NCI-H524 (cell line): ENCODE measurements at regions not wholly inside any gene's neighbourhood (a gene's known extent, or its start where the extent isn't known, plus 50 kb on each side); places are given as distances from the start of the nearest gene placed in this dataset.
A peak's percentile ranks its signal among the peaks of the same experiment; 100 is the strongest.
"Not testable (repeated sequence)": the region's sequence is repeated elsewhere in the genome, so short reads cannot be mapped to it uniquely, and the experiment has no call there.

ENCODE experiments used
- DNase-seq, 2 experiments: peaks; one replicate each; lab custom pipeline; 2025; lab: John Stamatoyannopoulos, UW

- DNase-seq: no peak
These were observed 149.2 kb downstream of the MIAT start for GRCh38 chr22:26806445-26807175.

DNA sequence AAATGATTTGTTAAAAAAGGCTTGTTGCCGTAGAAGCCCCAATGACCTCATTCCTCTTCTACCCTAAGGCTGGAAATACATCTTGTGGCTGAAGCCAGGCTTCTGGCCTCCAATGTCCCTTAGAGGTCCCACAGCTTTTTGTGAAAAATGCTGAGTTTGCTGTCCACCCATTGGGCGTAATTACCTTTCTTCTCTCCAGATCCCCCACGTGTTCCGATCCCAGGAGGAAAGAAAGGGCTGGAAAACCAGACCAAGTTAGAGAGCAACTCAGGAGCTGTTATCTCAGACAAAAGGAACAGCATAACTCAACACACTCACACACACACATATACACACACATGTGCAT lies 154.2 kb downstream of the MIAT start:
- no peak for DNase-seq

GRCh38 chr22:26812731-26813130 lies 155.3 kb downstream of the MIAT start:
- no peak for DNase-seq

DNA sequence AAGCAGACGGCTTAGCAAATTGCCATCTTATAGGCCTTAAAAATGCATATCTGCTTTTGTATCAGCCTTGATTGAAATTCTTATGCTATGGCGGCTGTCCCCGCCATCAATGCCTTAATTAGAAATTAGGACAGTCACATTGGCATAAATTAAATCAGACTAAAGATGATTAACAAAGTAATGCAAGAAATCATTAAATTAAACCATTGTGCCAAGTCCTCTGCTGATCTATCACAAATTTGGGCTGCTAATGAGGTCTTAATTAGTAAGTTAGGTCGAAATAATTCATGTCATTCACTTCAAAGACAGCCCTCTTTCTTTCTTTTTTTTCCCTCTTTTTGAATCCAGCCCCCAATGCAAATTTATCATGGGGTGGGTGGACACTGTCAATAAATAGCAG lies 159.3 kb downstream of the MIAT start:
- no peak for DNase-seq

- no peak for DNase-seq
These were observed 160.5 kb downstream of the MIAT start for GRCh38 chr22:26817926-26818325.

GRCh38 chr22:26821854-26822253 lies 164.5 kb downstream of the MIAT start:
- DNase-seq: no peak

DNA sequence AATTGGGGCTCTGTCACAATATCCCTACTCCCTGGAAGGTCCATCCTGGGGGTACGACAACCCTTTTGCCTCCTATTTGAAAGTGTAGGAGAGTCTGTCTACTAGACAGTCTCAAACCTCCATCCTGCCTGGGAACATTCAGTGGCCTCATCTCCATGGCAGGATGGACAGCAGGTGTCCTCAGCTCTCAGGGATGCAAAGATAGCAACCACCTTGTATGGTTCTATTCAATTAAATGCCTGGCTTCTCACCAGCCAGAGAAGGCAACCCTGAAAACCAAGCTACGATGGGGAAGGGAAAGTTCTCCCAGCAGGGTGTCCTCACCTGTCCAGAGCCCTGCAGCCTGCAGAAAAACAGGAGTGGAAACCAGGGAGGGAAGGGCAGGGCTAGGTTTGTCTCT lies 164.9 kb downstream of the MIAT start:
- peak in 1 of 2 experiments; percentile 18 for DNase-seq

DNA sequence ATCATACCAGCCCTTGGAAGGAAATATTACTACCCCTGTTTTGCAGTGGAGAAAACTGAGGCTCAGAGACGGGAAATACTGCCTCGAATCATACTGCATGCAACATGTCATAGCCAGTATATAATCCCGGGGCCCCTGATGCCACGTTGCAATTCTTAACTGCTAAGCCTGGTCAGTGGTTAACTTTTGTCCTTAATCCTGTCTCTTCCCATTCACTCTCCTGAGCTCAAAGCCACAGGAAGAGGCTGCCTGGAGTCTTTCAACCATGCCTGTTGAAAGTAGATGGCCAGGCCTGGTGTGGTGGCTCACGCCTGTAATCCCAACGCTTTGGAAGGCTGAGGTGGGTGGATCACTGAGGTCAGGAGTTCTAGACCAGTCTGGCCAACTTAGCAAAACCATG lies 166.6 kb downstream of the MIAT start:
- DNase-seq: no peak

DNA sequence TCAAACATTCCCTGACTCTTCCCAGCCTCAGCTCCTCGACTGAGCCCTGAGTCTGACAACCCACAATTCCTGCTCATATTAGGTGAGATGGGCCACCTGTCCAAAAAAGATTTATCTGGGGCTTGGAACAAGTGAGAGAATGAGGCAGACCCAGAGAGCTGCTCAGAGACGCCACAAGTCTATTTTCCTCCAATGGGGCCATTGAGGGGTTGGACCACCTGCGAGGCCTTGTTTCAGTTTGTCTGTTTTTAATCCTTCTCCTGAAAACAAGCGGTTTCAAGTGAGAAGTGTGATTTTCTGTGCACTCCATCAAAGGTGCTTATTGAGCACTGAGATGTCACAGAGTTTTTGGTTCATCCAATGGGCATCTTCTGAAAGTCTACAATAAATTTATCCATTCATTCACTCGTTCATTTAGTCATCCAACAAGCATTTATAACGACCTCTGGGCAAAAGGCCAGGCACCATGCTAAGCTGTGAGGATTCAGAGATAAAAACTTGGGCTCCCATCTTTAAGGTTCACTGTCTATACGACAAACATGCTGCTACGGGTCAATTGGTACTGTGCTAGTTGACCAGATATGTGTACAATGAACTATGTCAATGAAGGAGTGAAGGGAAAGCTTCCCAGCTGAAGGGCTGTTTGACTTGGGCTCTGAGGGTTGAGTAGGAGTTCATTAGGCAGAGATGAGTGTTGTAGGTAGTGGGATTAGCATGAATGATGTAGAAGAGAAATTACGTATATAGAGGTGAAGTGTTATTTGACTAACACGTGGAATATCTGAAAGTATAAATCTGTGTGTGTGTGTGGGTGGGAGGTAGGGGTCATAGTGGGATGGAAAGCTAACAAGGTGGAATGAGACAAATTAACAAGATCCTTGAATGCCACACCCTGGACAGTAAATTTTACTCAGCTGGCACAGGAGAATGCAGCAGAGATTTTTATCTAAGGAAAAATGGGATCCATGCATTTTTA lies 168.9 kb downstream of the MIAT start:
- no peak for DNase-seq

GRCh38 chr22:26827611-26828010 lies 170.2 kb downstream of the MIAT start:
- no peak for DNase-seq

DNA sequence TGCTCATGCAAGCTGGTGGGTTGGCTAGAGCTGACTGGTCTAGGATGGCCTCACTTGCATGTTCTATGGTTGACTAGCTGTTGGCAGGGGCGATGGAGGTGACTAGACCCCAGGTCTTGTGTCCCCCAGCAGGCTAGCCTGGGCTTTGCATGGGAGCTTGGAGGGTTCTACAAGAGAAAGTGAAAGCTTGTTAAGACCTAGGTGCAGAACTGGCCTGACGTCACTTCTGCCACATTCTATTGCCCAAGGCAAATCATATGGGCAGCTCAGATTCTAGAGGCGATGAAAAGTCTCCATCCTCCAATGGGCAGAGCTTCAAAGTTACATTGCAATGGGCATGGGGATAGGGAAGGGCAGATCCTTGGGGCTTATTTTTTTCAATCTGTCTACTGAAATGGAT lies 170.9 kb downstream of the MIAT start:
- no peak for DNase-seq

DNA sequence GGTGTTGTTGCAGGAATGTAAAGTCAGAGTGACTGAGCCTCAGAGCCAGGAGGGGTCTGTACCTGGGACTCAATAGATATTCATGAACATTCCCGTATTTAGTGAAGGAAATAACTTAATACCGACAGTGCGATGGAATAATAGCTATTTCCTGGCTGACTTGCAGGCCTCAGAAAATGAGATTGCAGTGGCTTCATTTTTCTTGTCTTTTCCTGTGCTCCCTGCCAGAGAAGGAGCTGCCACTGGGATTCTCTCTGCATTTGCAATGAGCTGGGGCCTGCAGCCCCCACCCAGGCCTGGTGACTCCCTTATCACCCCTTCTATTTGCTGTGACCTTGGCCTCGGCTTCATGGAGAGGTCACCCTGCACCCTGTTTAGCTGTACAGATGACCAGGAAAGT lies 173.4 kb downstream of the MIAT start:
- DNase-seq: no peak

GRCh38 chr22:26835023-26835422 lies 177.6 kb downstream of the MIAT start:
- no peak for DNase-seq

- DNase-seq: peak in 1 of 2 experiments; percentile 52
These were observed 178.6 kb downstream of the MIAT start for GRCh38 chr22:26835929-26836528.

DNA sequence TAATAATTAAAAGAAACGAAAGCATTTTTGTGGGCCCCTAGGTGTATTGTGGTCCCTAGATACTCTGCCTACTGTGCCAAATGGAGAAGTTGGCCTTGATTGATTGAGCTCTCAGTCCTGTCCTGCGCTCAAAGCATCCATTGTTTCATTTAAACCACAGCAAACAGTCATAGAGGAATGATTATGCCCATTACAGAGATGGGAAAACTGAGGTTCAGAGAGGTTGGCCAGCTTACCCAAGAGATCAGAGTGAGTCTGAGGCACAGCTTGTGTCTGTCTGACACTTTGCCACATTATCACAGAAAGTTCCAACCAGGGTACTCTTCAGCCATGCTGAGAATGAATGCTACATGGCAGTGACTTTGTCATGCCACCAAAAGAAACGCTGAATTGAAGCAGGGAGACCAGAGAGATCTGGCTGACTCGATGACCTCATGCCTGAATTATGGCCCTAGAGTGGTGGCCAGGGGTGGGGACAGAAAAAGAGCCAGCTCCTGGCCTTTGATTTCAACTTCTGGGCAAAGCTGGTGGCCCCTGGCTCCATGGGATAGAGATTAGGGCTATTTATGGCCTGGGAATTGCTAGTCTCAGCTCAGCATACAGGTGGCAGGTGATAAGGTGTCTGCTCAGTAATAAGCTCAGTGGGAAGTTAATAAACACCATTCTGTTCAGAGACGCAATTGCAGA lies 180.5 kb downstream of the MIAT start:
- no peak for DNase-seq

DNA sequence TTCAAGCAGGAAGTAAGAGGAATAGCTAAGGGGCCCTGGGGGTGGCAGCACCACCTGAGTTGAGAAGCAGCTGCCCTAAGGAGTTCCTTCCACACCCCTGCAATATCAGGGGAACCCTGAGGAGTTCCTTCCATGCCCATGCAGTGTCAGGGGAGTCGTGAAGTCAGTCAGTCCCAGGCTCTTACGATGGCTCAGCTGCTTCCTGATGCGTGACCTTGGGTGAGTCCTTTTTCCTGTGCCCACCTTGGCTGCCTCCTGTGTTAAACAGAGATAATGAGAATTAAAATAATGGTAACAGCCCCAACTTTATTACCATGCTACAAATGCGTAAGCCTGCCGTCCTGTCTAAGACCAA lies 181.1 kb downstream of the MIAT start:
- DNase-seq: no peak

DNA sequence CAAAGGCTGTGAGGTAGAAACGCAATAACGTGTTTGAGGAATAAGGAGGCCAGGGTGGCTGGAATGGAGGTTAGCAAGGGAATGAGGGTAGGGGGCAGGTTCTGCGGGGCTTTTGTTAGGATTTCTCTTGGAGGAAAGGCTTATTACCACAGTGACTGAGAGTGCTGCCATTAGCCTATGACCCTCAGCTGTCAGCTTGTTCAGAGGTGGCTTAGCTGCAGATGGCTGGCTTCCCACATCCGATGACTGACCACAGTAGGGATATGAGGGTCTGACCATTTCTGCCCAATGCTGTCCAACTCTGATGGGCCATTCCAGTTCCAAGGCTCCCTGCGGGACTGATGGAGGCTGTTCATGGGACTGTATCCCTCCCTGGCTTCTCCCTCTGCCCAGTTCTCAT lies 181.8 kb downstream of the MIAT start:
- DNase-seq: no peak

DNA sequence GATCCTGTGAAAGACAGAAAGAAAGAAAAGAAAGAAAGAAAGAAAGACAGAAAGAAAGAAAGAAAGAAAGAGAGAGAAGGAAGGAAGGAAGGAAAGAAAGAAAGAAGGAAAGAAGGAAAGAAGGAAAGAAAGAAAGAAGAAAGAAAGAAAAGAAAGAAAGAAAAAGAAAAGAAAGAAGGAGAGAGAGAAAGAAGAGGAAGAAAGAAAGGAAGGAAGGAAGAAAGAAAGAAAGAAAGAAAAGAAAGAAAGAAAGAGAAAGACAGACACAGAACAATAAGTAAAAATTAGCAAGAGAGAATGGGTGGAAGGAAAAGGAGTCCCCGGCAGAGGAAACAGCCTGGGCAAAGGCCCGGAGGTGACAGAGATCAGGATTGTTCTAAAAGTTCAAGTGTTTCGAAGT lies 183.4 kb downstream of the MIAT start:
- not testable (repeated sequence) for DNase-seq

DNA sequence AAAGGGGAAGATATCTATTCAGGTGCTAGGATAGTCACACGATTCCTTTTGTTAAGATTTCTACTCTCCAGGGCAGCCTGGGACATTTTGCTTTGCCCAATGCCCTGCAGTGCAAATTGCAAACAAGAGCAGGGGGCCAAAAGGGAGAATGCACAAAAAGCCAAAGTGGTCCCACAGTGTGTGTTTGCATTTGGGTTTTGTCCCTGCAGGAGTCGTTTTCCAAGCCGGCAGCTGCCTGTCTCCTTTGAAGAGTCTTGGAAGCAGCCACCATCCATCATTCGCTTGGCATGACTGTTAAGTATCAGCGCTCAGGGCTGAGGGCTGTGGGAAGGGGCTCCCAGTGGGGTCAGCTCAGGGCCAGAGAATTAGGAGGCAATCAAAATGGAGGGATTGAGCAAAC lies 184.7 kb downstream of the MIAT start:
- DNase-seq: no peak

DNA sequence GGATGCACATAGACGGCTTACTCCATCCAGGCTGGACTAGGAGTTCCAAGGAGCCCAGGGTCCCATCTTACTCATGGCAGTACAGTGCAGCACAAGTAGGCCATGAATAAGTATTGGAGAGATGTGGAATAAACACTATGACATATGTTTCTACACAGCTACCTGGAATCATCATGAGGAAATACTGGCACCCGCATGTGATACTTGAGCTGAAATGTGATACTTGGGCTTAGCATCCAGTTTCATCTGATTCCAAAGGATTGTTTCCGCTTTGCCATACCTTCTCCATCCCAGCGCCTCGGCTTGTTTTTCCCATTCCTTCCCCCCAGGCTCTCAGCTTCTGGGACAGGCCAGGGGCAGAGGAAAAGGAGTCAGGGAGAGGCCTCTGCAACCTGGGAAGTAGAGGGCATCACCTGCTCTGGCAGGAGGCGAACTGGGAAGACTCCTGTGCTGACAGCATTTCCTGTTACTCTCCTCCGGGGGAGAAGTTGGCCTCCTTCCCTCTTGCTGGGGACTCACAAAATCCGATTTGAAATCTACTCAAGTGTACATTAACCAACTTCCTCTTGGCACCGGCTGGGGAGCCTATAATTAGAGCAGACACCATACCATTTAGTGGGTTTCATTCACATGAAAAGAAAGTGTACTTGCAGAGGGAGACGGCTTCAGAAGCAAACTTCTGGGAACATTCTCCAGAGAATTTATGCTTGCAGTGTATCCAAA lies 187.8 kb downstream of the MIAT start:
- peak; percentile 74 to 88 for DNase-seq

DNA sequence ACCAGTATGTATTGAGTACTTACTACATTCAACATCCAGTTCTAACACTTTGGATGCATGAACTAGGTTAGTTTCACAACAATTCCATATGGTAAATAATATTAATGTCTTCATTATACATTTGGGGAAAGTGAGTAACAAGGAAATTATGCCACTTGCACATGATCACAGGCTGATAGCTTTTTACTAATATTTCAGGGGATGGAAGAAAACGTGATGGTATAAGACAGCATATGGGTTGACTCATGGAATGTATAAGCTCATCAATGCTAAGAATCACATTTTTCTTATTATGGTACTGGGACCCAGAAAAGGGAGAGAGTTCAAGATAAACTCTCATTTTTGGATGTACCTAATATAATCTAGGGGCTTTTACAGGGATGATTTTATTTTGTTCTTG lies 188.7 kb downstream of the MIAT start:
- no peak for DNase-seq

DNA sequence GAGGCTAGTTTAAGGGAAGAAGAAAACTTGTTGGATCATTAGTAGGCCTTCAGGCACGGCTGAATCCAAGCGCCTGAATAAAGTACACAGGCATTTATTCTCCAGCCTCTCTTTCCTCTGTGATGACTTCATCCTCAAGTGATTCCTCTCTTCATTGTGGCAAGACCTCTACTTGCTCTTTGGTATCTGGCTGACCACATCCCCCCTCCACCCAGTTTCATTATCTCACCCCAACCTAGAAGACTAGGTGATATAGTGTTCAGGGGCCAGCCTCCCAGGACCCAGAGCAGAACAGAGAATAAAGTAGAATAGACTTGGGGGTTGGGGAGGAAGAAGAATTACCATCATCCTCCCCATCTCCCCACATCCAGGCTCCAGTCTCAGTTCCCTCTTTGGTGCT lies 189.3 kb downstream of the MIAT start:
- no peak for DNase-seq
